ENCODE measurements at regions not wholly inside any gene's neighbourhood (a gene's known extent, or its start where the extent isn't known, plus 50 kb on each side); places are given as distances from the start of the nearest gene placed in this dataset.

DNA sequence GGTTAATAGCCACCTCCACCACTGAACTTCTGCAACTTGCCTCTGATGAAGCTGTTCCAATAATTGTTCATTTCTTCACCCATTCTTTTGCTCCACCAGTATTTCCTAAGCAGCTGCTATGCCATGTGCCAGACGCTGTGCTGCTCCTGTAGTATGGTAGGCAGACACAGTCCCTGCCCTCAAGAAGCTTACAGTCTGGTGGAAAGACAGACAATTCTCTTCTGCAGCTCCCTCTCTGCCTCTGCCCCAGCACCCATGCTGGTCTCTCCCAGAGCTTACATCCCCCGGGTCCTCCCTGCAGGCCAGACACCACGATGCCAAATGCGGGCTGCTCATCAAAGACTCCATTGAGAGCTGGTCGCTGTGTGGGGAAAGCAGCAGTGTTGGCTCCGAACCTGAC is 111.6 kb upstream of the ESRRB start:
- intact Hi-C loops (cut with micrococcal nuclease): no loop called here
- Mint-ChIP-seq H3K36me3 (ENCODE audit: insufficient read depth, unreplicated experiment) (no peaks in the 10 kb centered on the region), H3K27ac (ENCODE audit: low read depth, unreplicated experiment) (no peak overlapping the region), H3K9me3 (ENCODE audit: unreplicated experiment) (no peaks in the 10 kb centered on the region), H3K4me3 (ENCODE audit: unreplicated experiment) (no peak overlapping the region), H3K27me3 (ENCODE audit: insufficient read depth, unreplicated experiment) (peaks cover 4% of the 10 kb centered on the region), H3K4me1 (ENCODE audit: insufficient read depth, unreplicated experiment) (no peaks in the 10 kb centered on the region)
- POLR2A ChIA-PET: no interaction called here
- CTCF ChIA-PET: no interaction called here
- no TSS peak for BruUV-seq (replicated peaks)
- DNase-seq (ENCODE audit: unreplicated experiment): no peak
- TF ChIP-seq, protein P1, sequence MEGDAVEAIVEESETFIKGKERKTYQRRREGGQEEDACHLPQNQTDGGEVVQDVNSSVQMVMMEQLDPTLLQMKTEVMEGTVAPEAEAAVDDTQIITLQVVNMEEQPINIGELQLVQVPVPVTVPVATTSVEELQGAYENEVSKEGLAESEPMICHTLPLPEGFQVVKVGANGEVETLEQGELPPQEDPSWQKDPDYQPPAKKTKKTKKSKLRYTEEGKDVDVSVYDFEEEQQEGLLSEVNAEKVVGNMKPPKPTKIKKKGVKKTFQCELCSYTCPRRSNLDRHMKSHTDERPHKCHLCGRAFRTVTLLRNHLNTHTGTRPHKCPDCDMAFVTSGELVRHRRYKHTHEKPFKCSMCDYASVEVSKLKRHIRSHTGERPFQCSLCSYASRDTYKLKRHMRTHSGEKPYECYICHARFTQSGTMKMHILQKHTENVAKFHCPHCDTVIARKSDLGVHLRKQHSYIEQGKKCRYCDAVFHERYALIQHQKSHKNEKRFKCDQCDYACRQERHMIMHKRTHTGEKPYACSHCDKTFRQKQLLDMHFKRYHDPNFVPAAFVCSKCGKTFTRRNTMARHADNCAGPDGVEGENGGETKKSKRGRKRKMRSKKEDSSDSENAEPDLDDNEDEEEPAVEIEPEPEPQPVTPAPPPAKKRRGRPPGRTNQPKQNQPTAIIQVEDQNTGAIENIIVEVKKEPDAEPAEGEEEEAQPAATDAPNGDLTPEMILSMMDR (IDR thresholded peaks at IDR 0.05; ENCODE audit: unreplicated experiment): no peak

DNA sequence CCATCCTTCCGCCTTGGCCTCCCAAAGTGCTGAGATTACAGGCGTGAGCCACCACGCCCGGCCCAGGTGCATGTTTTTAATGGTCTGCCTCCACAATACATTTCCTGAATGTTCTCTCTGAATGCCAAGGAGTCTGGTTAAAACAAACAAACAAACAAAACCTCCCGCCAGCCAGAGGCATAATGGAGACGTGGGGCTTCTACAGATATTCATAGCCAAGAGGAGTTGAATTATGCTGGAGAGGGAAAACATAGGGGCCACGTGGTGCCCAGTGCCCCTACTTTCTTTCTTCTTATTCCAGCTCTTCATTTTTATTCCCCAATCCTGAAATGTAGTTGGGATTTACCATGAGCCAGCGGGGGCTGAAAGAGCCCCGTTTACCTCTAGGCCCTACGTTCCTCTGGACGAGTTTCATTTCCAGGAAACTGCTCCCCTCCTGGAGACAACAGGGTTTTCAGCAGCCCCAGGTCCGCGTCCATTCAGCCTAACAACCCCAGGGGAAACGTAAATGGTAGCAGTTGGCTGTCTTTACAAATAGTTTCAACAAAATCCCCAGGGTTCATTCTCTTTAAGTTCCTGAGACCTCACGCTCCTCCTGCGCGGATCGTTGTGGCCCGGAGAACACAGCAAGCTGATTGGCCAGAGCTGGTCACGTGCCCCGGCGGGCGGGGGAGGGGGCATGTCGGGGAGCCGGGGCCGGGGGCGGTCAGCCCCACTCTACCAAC is 108.5 kb upstream of the ESRRB start:
- POLR2A ChIA-PET: no interaction called here
- DNase-seq (ENCODE audit: unreplicated experiment): no peak
- CTCF ChIA-PET: no interaction called here
- TF ChIP-seq, protein P1 (IDR thresholded peaks at IDR 0.05; ENCODE audit: unreplicated experiment): no peak
- Mint-ChIP-seq H3K9me3 (ENCODE audit: unreplicated experiment) (no peaks in the 10 kb centered on the region), H3K27ac (ENCODE audit: low read depth, unreplicated experiment) (no peak overlapping the region), H3K36me3 (ENCODE audit: insufficient read depth, unreplicated experiment) (no peaks in the 10 kb centered on the region), H3K4me1 (ENCODE audit: insufficient read depth, unreplicated experiment) (no peaks in the 10 kb centered on the region), H3K27me3 (ENCODE audit: insufficient read depth, unreplicated experiment) (peaks cover 11% of the 10 kb centered on the region), H3K4me3 (ENCODE audit: unreplicated experiment) (no peak overlapping the region)
- BruUV-seq (replicated peaks): no TSS peak
- intact Hi-C loops (cut with micrococcal nuclease): no loop called here

DNA sequence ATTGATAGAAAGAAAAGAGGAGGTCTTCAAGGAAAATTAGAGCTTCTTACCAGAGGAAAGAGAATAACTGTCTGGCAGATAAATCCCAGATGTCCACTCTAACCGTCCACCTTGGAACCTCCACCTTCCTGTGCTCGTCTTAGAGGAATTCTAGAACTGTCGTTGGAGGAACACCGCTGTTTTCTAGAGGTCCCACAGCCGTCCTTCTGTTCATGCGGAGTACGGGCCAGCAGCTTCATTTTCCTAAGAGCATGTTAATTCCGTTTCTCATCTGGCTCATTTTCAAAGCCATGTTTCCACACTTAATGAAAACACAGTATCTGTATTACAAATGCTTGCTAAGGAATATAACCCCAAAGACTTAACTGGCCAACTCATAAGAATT is 107.9 kb upstream of the ESRRB start:
- no peak overlapping the region for H3K27ac Mint-ChIP-seq (ENCODE audit: low read depth, unreplicated experiment)
- H3K9me3 Mint-ChIP-seq (ENCODE audit: unreplicated experiment): no peaks in the 10 kb centered on the region
- TF ChIP-seq, protein P1 (IDR thresholded peaks at IDR 0.05; ENCODE audit: unreplicated experiment): no peak
- ChIA-PET CTCF (no interaction called here), POLR2A (no interaction called here)
- no peaks in the 10 kb centered on the region for H3K36me3 Mint-ChIP-seq (ENCODE audit: insufficient read depth, unreplicated experiment)
- BruUV-seq (replicated peaks): no TSS peak
- H3K4me1 Mint-ChIP-seq (ENCODE audit: insufficient read depth, unreplicated experiment): no peaks in the 10 kb centered on the region
- no peak for DNase-seq (ENCODE audit: unreplicated experiment)
- peaks cover 11% of the 10 kb centered on the region for H3K27me3 Mint-ChIP-seq (ENCODE audit: insufficient read depth, unreplicated experiment)
- intact Hi-C loops (cut with micrococcal nuclease): no loop called here
- H3K4me3 Mint-ChIP-seq (ENCODE audit: unreplicated experiment): no peak overlapping the region

- Mint-ChIP-seq H3K36me3 (ENCODE audit: insufficient read depth, unreplicated experiment) (no peaks in the 10 kb centered on the region), H3K27me3 (ENCODE audit: insufficient read depth, unreplicated experiment) (peaks cover 11% of the 10 kb centered on the region), H3K4me3 (ENCODE audit: unreplicated experiment) (no peak overlapping the region), H3K4me1 (ENCODE audit: insufficient read depth, unreplicated experiment) (no peaks in the 10 kb centered on the region), H3K9me3 (ENCODE audit: unreplicated experiment) (no peaks in the 10 kb centered on the region), H3K27ac (ENCODE audit: low read depth, unreplicated experiment) (no peak overlapping the region)
- ChIA-PET POLR2A (no interaction called here), CTCF (no interaction called here)
- intact Hi-C loops (cut with micrococcal nuclease): no loop called here
- TF ChIP-seq, protein P1 (IDR thresholded peaks at IDR 0.05; ENCODE audit: unreplicated experiment): no peak
- DNase-seq (ENCODE audit: unreplicated experiment): no peak
- no TSS peak for BruUV-seq (replicated peaks)
Measured at GRCh38 chr14:76268700-76269099, 107.2 kb upstream of the ESRRB start.

Measured in MCF 10A (cell line).